ENCODE measurements at regions not wholly inside any gene's neighbourhood (a gene's known extent, or its start where the extent isn't known, plus 50 kb on each side); places are given as distances from the start of the nearest gene placed in this dataset.

GRCh38 chr9:82882748-82883147 is 180.2 kb downstream of the RASEF start:
- TF ChIP-seq CTCF (conservative IDR thresholded peaks at IDR 0.05 in 1 of 2, IDR thresholded peaks at IDR 0.05 in 1 of 2; ENCODE audit: low read depth in 1 of 2, low read length in 2 of 2) (no peak), EZH2 (IDR thresholded peaks at IDR 0.05; ENCODE audit: low read length, missing control alignments) (no peak)
